Left colon (tissue), 2 donors: ENCODE measurements at regions not wholly inside any gene's neighbourhood (a gene's known extent, or its start where the extent isn't known, plus 50 kb on each side); places are given as distances from the start of the nearest gene placed in this dataset.

Experiments
- ATAC-seq: fragments of 200-7000 bp; cut with Tn5 transposase; one replicate; pipeline ENCODE4 v1.9.1; 2020; ENCODE audit warnings: mild to moderate bottlenecking, moderate library complexity
- DNase-seq, 2 donors: peaks; one replicate each; pipeline ENCODE4 v3.0.0-alpha.2; 2020
- intact Hi-C, 2 donors: fragments of 100-400 bp; cut with DNase I in 1 of 2; cut with micrococcal nuclease in 1 of 2; formaldehyde crosslinking; loops; one replicate each; pipeline versions ENCODE4 v1.11.2 to v1.14.0; 2022; cut with DNase I, micrococcal nuclease
- donor health status: DM: no; HTN: no; CAD: no.
- donor health status: DM: yes; HTN: yes; CAD: no.

DNA sequence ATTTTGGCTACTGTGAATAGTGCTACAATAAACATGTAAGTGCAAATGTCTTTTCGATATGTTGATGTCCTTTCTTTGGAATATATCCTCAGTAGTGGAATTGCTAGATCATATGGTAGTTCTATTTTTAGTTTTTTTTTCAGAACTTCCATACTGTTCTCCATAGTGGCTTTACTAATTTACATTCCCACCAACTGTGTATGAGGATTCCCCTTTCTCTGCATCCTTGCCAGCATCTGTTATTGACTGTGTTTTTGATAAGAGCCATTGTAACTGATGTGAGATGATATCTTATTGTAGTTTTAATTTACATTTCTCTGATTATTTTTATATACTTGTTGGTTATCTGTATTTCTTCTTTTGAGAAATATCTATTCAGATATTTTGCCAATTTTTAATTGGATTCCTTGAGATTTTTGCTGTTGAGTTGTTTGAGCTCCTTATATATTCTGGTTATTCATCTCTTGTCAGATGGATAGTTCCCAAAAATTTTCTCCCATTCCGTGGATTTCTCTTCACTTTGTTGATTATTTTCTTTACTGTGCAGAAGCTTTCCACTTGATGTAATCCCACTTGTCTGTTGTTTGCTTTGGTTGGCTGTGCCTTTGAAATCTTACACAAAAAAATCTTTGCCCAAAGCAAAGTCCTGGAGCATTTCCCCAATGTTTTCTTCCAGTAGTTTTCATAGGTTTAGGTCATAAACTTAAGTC, 532.3 kb downstream of the PID1 start:
- intact Hi-C loops, result no loop called here
- no peak for ATAC-seq
- DNase-seq, result no peak

DNA sequence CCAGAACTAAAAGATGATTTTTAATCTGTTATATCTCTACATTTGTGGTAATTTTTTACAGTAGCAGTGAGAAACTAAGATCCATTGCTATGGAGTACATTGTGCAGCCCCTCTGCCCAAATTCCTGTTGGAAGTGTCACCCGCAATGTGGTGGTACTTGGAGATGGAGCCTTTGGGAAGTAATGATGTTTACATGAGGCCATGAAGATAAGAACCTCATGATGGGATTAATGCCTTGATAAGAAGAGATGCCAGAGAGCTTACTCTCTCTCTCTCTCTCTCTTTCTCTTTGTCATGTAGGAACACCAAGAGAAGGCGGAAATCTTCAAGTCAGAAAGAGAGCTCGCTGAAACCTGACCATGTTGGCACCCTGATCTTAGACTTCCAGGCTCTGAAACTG, 535.4 kb downstream of the PID1 start:
- intact Hi-C loops, result no loop called here
- no peak for ATAC-seq
- DNase-seq, result no peak

DNA sequence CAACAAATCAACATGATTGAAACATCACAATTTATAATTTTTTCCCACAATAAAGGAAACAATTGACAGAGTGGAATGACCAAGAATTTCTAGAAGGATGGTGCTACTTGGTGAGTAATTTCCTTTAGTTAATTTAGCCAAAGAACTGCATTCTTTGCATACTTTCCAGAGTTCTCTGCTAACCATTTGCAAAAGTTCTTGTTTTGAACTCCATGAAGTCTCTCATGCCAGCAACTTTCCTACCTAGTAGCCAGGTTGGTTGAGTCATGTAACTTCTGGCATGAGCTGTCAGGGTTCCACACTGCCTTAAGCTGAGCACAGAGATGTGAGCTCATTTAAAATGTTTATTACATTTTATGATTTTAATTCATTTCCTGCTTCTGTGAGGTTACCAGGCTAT, 539.6 kb downstream of the PID1 start:
- ATAC-seq (no peak), DNase-seq (no peak)
- intact Hi-C loops, result no loop called here

DNA sequence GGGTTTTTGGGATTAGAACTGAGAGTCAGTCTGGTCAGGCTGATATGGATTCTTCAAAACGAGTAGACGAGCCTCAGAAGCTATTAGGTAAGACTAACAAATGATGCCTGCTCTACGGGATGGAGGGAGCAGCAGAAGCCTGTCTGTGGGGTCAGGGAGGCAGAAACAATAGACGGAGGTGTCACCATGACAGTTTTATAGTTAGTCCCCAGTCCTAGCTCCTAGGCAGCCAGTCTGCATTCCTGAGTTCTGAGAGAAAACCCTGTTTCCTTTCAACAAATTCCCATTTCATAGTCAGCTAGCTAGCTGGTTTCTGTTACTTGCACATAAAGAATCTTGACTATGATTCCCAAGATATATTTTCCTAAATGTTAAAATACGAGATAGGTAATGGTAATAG, 542.1 kb downstream of the PID1 start:
- no peak for ATAC-seq
- intact Hi-C loops, result no loop called here
- DNase-seq, result no peak

DNA sequence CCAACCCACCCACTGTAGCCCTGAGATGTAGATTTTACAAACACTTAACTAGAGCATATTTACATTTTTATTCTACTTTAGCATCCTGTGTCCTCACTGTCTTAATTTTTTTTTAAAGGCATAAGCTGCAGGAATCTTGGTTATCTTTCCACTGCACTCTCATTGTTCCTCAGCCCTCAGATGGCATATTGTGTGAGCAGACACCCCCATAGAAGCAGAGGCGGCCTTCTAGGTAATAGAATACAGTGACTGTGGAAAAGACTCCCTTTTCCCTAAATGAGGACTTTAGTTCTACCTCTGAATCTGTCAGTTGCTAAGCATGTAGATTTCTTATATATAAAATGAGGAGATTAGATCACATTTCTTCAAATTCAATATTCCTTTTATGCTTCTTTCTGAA, 543.5 kb upstream of the SPHKAP start:
- intact Hi-C loops, result no loop called here

DNA sequence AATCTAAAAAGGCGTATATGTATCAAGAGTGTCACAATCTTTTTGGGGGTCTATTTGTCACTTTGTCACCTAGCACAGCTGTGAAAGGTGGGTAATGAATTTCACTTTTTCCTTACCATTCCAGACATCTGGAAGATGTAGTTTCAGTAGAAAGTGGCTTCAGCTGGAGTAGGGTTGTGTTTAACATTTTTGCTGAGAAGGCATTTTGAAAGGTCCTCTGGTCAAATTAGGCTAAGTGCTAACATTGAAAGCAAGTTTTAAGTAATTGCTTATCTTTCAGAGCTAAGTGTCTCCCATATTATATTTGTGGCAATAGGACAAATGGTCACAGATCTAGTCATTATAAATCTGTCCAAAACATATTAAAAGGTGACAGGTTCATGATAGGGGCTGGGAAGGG, 542.1 kb upstream of the SPHKAP start:
- intact Hi-C loops, result no loop called here
- DNase-seq (no peak), ATAC-seq (no peak)

More for the DNA sequence above, 543.5 kb upstream of the SPHKAP start:
- DNase-seq, result no peak
- no peak for ATAC-seq

DNA sequence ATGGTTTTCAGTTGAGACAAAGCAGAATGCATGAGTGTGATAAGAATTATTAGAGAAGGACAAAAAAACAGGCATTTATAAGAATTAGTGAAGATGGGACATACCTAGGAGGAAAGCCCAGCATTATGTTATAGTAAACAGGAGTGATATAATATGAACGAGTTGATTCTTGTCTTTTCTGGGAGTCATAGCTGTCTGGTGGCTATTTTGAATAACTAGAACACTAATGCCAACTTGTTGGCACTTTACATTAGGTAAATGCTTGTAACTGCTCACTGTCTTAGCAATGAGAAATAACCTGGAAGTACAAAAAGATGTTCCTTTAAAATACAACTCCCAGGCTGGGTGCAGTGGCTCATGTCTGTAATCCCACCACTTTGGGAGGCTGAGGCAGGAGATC, 540.8 kb upstream of the SPHKAP start:
- intact Hi-C loops, result no loop called here
- no peak for DNase-seq
- no peak for ATAC-seq

DNA sequence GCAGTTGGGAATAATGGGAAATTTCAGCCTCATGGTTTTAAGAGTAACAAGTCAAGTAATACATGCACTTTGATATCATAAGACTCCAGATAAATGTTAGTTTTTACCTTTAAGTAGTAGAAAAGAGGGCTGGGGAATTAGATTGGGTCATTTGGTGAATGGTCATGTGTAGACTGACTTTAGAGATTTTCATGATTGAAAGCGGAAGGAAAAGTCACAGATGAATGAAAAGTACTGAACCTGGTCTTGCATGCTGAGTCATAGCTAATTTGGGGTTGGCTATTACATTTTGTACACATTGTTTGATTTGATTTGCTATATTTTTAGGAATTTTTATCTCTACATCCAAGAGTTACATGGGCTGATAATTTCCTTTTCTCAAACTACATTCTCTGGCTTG, 539.4 kb upstream of the SPHKAP start:
- DNase-seq (no peak), ATAC-seq (no peak)
- intact Hi-C loops, result no loop called here

DNA sequence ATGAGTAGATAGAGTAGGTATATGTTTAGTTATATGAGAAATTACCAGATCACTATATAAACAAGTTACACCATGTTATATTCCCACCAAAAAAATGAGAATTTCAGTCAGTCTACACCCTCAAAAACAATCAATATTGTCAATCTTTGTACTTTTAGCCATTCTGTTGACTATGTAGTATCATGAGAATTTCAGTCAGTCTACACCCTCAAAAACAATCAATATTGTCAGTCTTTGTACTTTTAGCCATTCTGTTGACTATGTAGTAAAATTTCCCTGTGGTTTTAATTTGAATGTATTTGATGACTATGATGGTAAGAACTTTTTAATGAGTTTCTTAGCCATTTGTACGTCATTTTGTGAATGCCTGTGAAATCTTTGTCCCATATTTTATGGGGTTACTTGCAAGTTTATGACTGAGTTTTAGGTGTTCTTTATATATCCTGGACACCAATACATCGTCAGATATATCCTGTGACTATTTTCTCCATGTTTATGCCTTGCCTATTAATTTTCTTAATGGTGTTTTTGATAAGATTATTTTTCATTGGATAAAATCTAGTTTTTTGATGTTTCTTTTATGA, 528.4 kb upstream of the SPHKAP start:
- intact Hi-C loops, result no loop called here
- DNase-seq (no peak), ATAC-seq (no peak)

DNA sequence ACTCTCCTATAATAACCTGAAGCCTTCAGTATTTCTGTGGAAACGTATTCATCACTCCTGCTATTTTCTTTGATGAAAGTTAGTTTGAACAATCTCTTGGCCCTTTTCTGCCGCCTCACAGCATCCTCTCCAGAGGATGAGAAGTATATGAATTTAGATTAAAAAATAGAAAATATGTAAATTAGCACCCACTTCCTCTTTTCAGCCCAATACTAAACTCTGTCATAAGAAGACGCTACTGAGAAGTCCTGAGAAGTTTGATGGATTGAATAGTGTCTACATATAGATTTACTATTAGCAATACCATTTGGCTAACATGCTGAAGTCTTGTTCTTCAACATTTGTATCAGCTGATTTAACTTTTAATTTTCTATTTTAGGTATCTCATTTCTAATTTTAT, 526.4 kb upstream of the SPHKAP start:
- DNase-seq (no peak), ATAC-seq (no peak)
- intact Hi-C loops, result no loop called here

DNA sequence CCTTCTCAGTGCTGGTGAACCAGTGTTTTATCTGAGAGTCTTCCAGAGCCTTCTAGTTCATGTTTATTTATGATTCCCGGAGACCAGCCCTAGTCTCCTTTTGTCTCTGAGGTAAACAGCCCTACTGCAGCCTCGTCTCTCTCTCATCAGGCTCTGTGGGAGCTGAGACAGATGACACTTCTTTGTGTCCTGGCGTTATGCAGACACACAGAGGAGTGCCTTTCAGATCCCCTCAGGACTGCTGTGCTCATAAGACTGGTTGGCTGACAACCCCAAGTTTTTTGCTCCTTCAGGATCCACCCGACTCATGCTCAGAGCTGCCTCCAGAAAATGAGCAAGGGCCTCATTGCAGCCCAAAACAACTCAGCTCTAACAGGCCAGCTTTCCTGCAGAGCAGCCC, 523.8 kb upstream of the SPHKAP start:
- ATAC-seq (no peak), DNase-seq (no peak)
- intact Hi-C loops, result no loop called here

DNA sequence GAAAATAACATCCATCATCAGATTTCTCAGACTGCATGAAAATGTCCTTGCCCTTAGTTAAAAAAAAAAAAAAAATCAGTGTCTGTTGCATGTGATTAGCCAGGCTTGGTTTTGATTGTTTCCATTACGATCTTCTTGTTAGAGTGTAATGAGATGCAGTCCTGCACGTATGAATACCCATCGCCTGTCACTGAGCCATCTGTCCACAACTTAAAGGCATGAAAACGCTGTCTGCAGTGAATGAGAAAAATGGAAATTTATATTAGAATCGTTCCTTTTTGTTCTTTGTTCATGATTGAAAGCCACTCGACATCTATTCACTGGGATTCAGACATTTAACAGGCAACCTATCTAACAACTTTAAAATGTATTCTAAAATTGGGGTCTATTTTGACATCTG, 521.7 kb upstream of the SPHKAP start:
- ATAC-seq (no peak), DNase-seq (no peak)
- intact Hi-C loops, result no loop called here

DNA sequence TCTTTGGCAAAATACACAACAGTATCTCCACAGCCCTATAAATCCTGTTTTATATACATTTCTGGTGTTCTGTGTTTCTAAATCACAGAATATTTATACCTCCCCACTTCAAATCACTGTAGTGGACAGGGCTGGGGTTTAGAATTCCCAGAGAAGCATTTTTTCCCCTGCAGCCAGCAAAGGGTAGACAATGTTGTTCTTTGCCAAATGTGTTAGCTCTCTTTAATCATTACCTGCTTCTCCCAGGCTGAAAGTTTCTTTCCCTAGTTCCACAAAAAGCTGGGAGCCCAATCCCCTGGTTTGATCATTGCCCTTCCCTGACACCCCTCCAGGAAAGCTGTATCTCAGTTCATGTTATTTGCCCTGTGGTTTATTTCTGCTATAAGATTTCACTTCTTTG, 520.0 kb upstream of the SPHKAP start:
- ATAC-seq (no peak), DNase-seq (no peak)
- intact Hi-C loops, result no loop called here

DNA sequence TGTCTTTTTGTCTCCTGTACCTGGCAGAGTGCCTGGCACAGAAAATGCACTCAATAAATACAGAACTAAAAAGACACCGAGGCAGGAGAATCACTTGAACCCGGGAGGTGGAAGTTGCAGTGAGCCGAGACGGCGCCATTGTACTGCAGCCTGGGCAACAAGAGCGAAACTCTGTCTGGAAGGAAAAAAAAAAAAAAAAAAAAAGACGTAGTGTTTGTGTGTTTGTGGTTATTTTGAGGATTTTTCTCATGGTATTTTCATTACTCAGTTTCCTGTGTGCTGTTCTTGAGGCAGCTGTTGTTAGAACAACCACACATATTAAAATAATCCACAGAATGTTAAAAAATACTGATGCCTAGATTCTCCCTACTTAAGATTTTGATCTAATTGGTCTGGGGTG, 519.2 kb upstream of the SPHKAP start:
- DNase-seq (no peak), ATAC-seq (no peak)
- intact Hi-C loops, result no loop called here

DNA sequence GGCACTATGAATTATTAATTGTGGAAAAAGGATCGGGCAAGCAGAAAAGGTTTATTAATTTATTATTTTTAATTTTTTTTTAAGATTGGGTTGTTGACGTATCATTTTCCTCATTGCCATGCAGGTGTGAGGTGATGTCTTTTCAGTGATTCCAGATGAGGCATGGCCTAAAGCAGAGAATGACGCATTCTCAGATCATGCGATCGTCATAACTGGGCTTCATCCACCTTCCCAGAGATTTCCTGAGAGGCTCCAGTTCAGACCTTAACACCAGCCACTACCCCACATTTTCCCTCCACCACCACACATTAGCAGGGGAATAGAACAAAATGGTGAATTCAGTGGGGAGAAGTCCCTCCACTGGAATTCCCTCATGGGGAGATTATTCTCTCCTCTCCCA, 518.4 kb upstream of the SPHKAP start:
- ATAC-seq, result no peak
- no peak for DNase-seq
- intact Hi-C loops, result no loop called here

DNA sequence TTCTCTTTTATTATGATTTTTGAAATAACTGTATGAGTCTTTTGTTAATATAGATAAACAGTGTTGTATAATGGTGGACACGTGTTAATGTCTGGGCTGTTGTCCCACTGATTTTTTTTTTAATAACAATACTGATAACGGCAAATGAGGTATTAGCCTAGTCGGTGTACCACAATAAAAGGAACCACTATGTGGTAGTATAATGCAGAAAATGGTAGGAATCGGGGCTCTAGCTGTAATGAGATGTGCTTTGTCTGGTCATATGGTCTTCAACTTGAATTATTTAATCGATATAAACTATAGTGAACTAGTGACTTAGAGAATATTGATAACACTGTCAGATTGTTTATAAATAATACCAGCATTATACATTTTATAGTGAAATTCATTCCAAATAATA, 517.9 kb upstream of the SPHKAP start:
- DNase-seq, result no peak
- ATAC-seq, result no peak
- intact Hi-C loops, result no loop called here

DNA sequence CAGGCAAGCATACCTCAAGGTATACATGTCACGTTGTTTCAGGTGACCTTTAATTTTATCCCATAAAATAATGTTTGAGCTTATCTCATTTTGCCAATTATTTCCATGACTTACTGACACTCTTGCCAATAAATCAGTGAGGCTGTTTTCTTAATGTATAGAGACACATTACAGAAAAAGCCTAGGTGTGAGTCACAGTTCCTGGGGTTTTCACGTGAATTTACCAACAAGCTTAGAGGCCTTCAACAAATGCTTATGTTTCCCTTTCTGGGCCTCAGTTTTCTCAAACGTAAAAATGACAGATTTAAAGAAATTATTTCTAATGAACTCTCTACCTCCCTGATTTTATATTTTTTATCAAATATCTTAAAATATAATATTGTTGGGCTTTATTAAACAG, 517.5 kb upstream of the SPHKAP start:
- intact Hi-C loops, result no loop called here
- ATAC-seq, result no peak

DNA sequence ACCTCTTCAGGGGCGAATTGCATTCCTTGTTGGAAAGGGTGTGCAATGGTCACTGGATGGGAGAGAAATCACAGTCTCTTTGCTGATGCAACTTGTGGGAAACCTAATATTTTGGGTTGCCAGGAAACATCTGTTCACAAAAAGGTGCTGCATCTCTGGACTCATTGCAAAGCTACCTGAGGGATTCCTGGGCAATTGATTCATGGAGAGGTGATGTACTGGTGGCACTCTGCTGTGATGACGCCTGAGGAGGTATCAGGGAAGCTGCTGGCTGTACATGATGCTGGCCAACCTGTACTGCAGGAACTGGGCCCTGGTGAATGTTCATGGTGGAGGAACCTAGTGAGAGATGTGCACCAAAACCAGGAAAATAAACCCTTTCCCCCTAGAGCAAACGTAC, 516.0 kb upstream of the SPHKAP start:
- intact Hi-C loops, result no loop called here
- no peak for ATAC-seq
- no peak for DNase-seq

More for the DNA sequence above, 517.5 kb upstream of the SPHKAP start:
- DNase-seq, result no peak

DNA sequence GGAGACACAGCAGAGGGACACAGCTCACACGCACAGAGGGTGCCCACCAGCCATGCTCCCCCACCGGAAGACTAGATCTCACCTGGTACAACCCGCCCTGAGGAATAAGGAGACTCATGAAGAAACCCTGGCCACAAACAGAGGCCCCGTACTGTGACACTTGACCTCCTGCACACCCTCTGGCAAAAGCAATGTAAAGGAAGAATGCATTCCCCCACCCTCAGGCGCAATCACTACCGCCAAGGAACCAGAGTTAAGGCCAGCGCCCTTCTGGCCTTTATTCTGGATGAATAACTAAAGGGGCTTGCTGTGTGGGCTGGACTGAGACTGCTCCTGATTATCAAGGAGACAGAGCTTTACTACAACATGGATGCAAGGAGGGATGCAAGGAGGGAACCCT, 509.2 kb upstream of the SPHKAP start:
- no peak for DNase-seq
- intact Hi-C loops, result no loop called here
- no peak for ATAC-seq

DNA sequence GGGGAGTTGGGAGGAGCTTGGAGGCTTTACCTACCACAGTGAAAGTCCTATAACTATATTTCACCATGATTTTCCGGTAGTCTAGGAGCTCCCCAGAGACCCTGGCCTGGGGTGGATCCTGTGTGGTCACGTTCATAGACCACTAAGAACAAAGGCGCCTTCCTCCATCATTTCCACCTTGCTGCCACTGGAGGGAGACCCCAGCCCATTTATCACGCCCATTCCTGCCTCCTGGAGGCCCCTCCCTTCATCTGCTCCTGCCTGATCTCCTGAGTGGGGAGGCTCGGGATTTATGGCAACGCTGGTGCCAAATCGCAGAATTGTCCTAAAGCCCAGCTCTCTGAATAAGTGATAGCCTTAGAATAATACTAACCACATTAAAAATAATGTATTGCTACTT, 507.6 kb upstream of the SPHKAP start:
- intact Hi-C loops, result no loop called here
- no peak for ATAC-seq

DNA sequence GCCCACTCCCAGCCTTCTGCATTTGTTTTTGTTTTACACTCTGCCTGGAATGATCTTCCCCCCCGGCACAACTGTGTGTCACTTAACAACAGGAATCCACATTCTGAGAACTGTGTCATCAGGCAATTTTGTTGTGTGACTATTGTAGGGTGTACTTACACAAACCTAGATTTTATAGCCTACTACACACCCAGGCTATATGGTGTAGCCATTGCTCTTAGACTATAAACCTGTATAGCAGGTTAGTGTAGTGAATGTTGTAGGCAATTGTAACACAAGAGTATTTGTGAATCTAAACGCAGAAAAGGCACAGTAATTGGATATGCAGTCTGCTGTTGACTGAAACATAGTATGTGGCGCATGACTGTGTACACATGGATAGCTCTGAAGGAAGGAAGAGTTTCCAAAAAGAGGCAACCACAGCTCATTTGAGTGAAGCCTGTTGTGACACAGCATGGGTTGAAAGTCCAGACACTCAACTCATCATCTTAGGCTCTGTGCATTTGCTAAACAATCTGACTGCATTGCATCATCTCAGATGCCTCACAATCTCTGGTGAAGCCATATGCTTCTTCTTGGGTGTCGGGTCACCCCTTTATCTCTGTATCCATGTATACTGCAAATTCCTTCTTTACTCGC, 506.6 kb upstream of the SPHKAP start:
- intact Hi-C loops, result no loop called here
- ATAC-seq, result peak; percentile 96
- no peak for DNase-seq

More for the DNA sequence above, 507.6 kb upstream of the SPHKAP start:
- no peak for DNase-seq
